ENCODE measurements at regions not wholly inside any gene's neighbourhood (a gene's known extent, or its start where the extent isn't known, plus 50 kb on each side); places are given as distances from the start of the nearest gene placed in this dataset.

DNA sequence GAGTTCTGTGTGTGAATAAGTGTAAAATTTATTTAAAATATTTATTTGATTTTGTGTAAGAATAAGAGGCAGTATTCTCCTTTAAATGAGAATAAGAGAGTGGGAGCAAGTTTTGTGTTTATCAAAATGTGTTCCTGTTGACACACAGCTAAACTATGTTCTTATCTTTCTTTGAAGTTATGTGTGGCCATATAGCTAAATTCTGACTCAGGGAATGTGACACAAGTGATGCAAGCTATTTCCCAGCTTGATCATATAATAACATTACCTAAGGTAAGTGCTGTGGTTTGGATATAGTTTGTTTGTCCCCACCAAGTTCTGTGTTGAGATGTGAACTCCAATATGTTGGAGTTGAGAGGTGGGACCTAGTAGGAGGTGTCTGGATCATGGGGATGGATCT is 740.0 kb upstream of the IGFBP7 start:
- no peaks in the 10 kb centered on the region for H3K9me3 ChIP-seq
- intact Hi-C loops (cut with DNase I, micrococcal nuclease): no loop called here
- no peak overlapping the region for H3K4me3 ChIP-seq
- no peak for DNase-seq
- H3K4me1 ChIP-seq (ENCODE audit: low read depth): no peaks in the 10 kb centered on the region
- TF ChIP-seq, protein P1, sequence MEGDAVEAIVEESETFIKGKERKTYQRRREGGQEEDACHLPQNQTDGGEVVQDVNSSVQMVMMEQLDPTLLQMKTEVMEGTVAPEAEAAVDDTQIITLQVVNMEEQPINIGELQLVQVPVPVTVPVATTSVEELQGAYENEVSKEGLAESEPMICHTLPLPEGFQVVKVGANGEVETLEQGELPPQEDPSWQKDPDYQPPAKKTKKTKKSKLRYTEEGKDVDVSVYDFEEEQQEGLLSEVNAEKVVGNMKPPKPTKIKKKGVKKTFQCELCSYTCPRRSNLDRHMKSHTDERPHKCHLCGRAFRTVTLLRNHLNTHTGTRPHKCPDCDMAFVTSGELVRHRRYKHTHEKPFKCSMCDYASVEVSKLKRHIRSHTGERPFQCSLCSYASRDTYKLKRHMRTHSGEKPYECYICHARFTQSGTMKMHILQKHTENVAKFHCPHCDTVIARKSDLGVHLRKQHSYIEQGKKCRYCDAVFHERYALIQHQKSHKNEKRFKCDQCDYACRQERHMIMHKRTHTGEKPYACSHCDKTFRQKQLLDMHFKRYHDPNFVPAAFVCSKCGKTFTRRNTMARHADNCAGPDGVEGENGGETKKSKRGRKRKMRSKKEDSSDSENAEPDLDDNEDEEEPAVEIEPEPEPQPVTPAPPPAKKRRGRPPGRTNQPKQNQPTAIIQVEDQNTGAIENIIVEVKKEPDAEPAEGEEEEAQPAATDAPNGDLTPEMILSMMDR (IDR thresholded peaks at IDR 0.05): no peak
- H3K36me3 ChIP-seq (ENCODE audit: low read depth): no peaks in the 10 kb centered on the region
- ATAC-seq: no peak

GRCh38 chr4:57832083-57832482 is 721.9 kb upstream of the IGFBP7 start:
- H3K4me1 ChIP-seq (ENCODE audit: low read depth): no peaks in the 10 kb centered on the region
- TF ChIP-seq, protein P1 (IDR thresholded peaks at IDR 0.05): no peak
- ATAC-seq: no peak
- no peak overlapping the region for H3K4me3 ChIP-seq
- H3K36me3 ChIP-seq (ENCODE audit: low read depth): no peaks in the 10 kb centered on the region
- no peaks in the 10 kb centered on the region for H3K9me3 ChIP-seq
- DNase-seq: no peak
- intact Hi-C loops (cut with DNase I, micrococcal nuclease): no loop called here

DNA sequence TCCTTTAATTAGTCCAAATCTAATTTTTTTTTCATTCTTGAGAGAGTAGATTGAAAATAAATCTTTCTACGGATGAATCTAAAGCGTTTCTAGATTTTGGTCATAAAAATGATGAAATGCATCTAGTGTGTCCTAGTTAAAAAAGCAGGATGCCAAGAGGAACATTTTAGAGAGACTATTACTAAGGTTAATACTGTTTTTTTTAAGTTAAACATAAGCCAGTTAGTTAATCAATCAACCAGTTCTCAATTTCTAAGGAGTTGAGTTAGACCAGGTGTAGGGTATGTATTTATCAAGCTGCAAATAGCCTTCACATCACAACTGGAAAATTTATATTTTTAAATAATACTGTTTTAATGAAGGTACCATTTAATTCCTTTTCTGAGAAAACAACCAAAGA is 679.5 kb upstream of the IGFBP7 start:
- DNase-seq: no peak
- no peak for ATAC-seq
- Histone ChIP-seq H3K9me3 (no peaks in the 10 kb centered on the region), H3K4me1 (ENCODE audit: low read depth) (no peaks in the 10 kb centered on the region), H3K4me3 (no peak overlapping the region), H3K36me3 (ENCODE audit: low read depth) (no peaks in the 10 kb centered on the region)
- intact Hi-C loops (cut with DNase I, micrococcal nuclease): no loop called here
- TF ChIP-seq, protein P1 (IDR thresholded peaks at IDR 0.05): no peak

DNA sequence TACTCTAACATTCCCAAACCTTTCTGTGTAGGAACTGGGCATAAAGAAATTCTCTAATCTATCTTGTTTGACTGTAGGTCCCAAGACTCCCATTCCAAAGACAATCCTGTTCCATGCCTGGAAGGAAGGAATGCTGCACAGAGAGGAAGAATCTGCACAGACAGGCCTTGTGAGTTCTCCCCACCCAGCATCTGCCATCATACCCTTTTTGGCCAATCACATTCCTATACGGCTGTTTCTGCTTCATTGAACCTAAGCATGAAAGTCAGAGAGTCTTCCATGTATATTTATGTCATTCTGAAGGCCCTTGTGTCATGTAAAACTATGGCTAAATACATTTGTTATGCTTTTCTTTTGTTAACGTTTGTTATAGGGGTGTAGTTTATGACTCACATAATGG is 667.7 kb upstream of the IGFBP7 start:
- no peak for ATAC-seq
- TF ChIP-seq, protein P1 (IDR thresholded peaks at IDR 0.05): no peak

DNA sequence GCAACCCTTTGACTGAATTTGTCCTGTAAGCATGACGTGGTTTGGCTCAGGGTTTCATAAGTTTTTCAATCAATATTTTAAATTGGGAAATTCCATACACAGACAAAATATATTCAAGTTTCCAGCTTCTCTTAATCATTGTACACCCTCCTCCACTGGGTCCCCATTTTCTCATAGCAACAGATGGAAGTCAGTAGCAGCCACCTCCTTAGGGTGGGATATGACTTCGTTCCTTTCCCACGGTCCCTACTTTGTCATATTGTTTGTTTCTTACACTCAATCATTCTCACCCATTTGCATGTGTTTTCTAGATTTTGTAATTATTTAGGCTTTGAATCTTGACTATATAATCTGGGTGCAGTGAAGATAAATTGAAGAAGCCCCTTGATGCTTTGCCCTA is 664.5 kb upstream of the IGFBP7 start:
- Histone ChIP-seq H3K9me3 (no peaks in the 10 kb centered on the region), H3K36me3 (ENCODE audit: low read depth) (no peaks in the 10 kb centered on the region), H3K4me3 (no peak overlapping the region), H3K4me1 (ENCODE audit: low read depth) (no peaks in the 10 kb centered on the region)
- TF ChIP-seq, protein P1 (IDR thresholded peaks at IDR 0.05): no peak
- intact Hi-C loops (cut with DNase I, micrococcal nuclease): no loop called here
- ATAC-seq (no peak), DNase-seq (no peak)

More for the DNA sequence above, 667.7 kb upstream of the IGFBP7 start:
- no peak for DNase-seq
- Histone ChIP-seq H3K9me3 (no peaks in the 10 kb centered on the region), H3K4me1 (ENCODE audit: low read depth) (no peaks in the 10 kb centered on the region), H3K4me3 (no peak overlapping the region), H3K36me3 (ENCODE audit: low read depth) (no peaks in the 10 kb centered on the region)
- intact Hi-C loops (cut with DNase I, micrococcal nuclease): no loop called here

GRCh38 chr4:57774171-57774570 is 664.0 kb upstream of the IGFBP7 start:
- TF ChIP-seq, protein P1 (IDR thresholded peaks at IDR 0.05): no peak
- H3K36me3 ChIP-seq (ENCODE audit: low read depth): no peaks in the 10 kb centered on the region
- no peak for ATAC-seq
- no peaks in the 10 kb centered on the region for H3K9me3 ChIP-seq
- no peak for DNase-seq
- H3K4me1 ChIP-seq (ENCODE audit: low read depth): no peaks in the 10 kb centered on the region
- intact Hi-C loops (cut with DNase I, micrococcal nuclease): no loop called here
- no peak overlapping the region for H3K4me3 ChIP-seq

Measured in mucosa of descending colon (tissue), 3 donors.